Liver (tissue), 3 donors: ENCODE measurements at regions not wholly inside any gene's neighbourhood (a gene's known extent, or its start where the extent isn't known, plus 50 kb on each side); places are given as distances from the start of the nearest gene placed in this dataset.

Source experiments
- ZBTB33 ChIP-seq: IDR thresholded peaks from 2 replicates; pipeline ENCODE4 v1.6.1; 2016; ENCODE audit warnings: antibody characterized with exemption
- TF ChIP-seq, protein P1 (sequence below): fragments of 150-350 bp; IDR thresholded peaks from 2 replicates; pipeline ENCODE4 v1.5.1; 2017; ENCODE audit warnings: improper control_type of control experiment, low read depth, low read length; ENCODE audit not compliant: missing input control
- TF ChIP-seq, protein P2 (sequence below): IDR thresholded peaks from 2 replicates; pipeline ENCODE4 v1.6.1; 2016; ENCODE audit warnings: antibody characterized with exemption
- donor health status: healthy.
- donor health status: healthy.

- TF ChIP-seq, protein P1, sequence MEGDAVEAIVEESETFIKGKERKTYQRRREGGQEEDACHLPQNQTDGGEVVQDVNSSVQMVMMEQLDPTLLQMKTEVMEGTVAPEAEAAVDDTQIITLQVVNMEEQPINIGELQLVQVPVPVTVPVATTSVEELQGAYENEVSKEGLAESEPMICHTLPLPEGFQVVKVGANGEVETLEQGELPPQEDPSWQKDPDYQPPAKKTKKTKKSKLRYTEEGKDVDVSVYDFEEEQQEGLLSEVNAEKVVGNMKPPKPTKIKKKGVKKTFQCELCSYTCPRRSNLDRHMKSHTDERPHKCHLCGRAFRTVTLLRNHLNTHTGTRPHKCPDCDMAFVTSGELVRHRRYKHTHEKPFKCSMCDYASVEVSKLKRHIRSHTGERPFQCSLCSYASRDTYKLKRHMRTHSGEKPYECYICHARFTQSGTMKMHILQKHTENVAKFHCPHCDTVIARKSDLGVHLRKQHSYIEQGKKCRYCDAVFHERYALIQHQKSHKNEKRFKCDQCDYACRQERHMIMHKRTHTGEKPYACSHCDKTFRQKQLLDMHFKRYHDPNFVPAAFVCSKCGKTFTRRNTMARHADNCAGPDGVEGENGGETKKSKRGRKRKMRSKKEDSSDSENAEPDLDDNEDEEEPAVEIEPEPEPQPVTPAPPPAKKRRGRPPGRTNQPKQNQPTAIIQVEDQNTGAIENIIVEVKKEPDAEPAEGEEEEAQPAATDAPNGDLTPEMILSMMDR = no peak
- TF ChIP-seq, protein P2, sequence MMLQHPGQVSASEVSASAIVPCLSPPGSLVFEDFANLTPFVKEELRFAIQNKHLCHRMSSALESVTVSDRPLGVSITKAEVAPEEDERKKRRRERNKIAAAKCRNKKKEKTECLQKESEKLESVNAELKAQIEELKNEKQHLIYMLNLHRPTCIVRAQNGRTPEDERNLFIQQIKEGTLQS = no peak
- TF ChIP-seq ZBTB33 = no peak
Observed at GRCh38 chr12:131455218-131455506, 255.7 kb upstream of the SFSWAP start.
